ENCODE measurements at regions not wholly inside any gene's neighbourhood (a gene's known extent, or its start where the extent isn't known, plus 50 kb on each side); places are given as distances from the start of the nearest gene placed in this dataset.

GRCh38 chr9:88680505-88681160 is 145.7 kb downstream of the NXNL2 start:
- DNase-seq (ENCODE audit: low read depth), result peak; percentile 52
- no peak overlapping the region for H3K4me3 ChIP-seq (ENCODE audit: low read depth, low read length)
- TF ChIP-seq CTCF (IDR thresholded peaks at IDR 0.05; ENCODE audit: insufficient read depth, low read length), result no peak

GRCh38 chr9:88681434-88681833 is 146.5 kb downstream of the NXNL2 start:
- H3K4me3 ChIP-seq (ENCODE audit: low read depth, low read length), result no peak overlapping the region
- no peak for DNase-seq (ENCODE audit: low read depth)
- TF ChIP-seq CTCF (IDR thresholded peaks at IDR 0.05; ENCODE audit: insufficient read depth, low read length), result no peak

- no peak for DNase-seq (ENCODE audit: low read depth)
- no peak for TF ChIP-seq CTCF (IDR thresholded peaks at IDR 0.05; ENCODE audit: insufficient read depth, low read length)
- H3K4me3 ChIP-seq (ENCODE audit: low read depth, low read length), result no peak overlapping the region
Measured at GRCh38 chr9:88682431-88682831, 147.5 kb downstream of the NXNL2 start.

GRCh38 chr9:88684046-88684445 is 149.1 kb downstream of the NXNL2 start:
- no peak for DNase-seq (ENCODE audit: low read depth)
- no peak overlapping the region for H3K4me3 ChIP-seq (ENCODE audit: low read depth, low read length)
- TF ChIP-seq CTCF (IDR thresholded peaks at IDR 0.05; ENCODE audit: insufficient read depth, low read length), result no peak

- no peak for TF ChIP-seq CTCF (IDR thresholded peaks at IDR 0.05; ENCODE audit: insufficient read depth, low read length)
- no peak overlapping the region for H3K4me3 ChIP-seq (ENCODE audit: low read depth, low read length)
- no peak for DNase-seq (ENCODE audit: low read depth)
Measured at GRCh38 chr9:88684845-88685244, 149.9 kb downstream of the NXNL2 start.

- no peak for DNase-seq (ENCODE audit: low read depth)
- no peak for TF ChIP-seq CTCF (IDR thresholded peaks at IDR 0.05; ENCODE audit: insufficient read depth, low read length)
- no peak overlapping the region for H3K4me3 ChIP-seq (ENCODE audit: low read depth, low read length)
Measured at GRCh38 chr9:88685966-88686365, 151.0 kb downstream of the NXNL2 start.

All from fibroblast of the aortic adventitia (primary cell).